ENCODE measurements at regions not wholly inside any gene's neighbourhood (a gene's known extent, or its start where the extent isn't known, plus 50 kb on each side); places are given as distances from the start of the nearest gene placed in this dataset.
"Not testable (repeated sequence)": the region's sequence is repeated elsewhere in the genome, so short reads cannot be mapped to it uniquely, and the experiment has no call there.

GRCh38 chr2:22475103-22475502, 909.9 kb upstream of the KLHL29 start:
- TF ChIP-seq POLR2A (IDR thresholded peaks at IDR 0.05; ENCODE audit: low read depth, low read length); MXI1 (IDR thresholded peaks at IDR 0.05; ENCODE audit: borderline replicate concordance, low read depth, low read length); CTCF (conservative IDR thresholded peaks at IDR 0.05; ENCODE audit: low read depth, low read length); RAD21 (IDR thresholded peaks at IDR 0.05; ENCODE audit: low read length); MAZ (IDR thresholded peaks at IDR 0.05; ENCODE audit: borderline replicate concordance, low read depth, low read length); BHLHE40 (IDR thresholded peaks at IDR 0.05; ENCODE audit: low read depth, low read length); SMC3 (IDR thresholded peaks at IDR 0.05; ENCODE audit: low read depth, low read length); USF2 (IDR thresholded peaks at IDR 0.05; ENCODE audit: low read depth, low read length); RCOR1 (IDR thresholded peaks at IDR 0.05; ENCODE audit: insufficient replicate concordance, low read length); FOS (IDR thresholded peaks at IDR 0.05; ENCODE audit: low read depth, low read length); NFE2L2 (IDR thresholded peaks at IDR 0.05; ENCODE audit: low read depth, low read length): not testable (repeated sequence)

All from IMR-90 (cell line).